LNCaP clone FGC (cell line): ENCODE measurements at regions not wholly inside any gene's neighbourhood (a gene's known extent, or its start where the extent isn't known, plus 50 kb on each side); places are given as distances from the start of the nearest gene placed in this dataset.
A peak's percentile ranks its signal among the peaks of the same experiment; 100 is the strongest.

Experiments used
- DNase-seq: peaks from one replicate; pipeline ENCODE4 v3.0.0-alpha.2; 2011; ENCODE audit warnings: low read depth
- H3K4me3 ChIP-seq: 2 replicates; pipeline ENCODE4 v1.5.1; 2011; ENCODE audit warnings: mild to moderate bottlenecking, low read depth, low read length, control low read depth
- TF ChIP-seq, protein P1 (sequence below): IDR thresholded peaks from 2 replicates; pipeline ENCODE4 v1.5.1; 2012; ENCODE audit warnings: mild to moderate bottlenecking; ENCODE audit not compliant: control insufficient read depth, insufficient read depth; ENCODE audit errors: extremely low read depth

DNA sequence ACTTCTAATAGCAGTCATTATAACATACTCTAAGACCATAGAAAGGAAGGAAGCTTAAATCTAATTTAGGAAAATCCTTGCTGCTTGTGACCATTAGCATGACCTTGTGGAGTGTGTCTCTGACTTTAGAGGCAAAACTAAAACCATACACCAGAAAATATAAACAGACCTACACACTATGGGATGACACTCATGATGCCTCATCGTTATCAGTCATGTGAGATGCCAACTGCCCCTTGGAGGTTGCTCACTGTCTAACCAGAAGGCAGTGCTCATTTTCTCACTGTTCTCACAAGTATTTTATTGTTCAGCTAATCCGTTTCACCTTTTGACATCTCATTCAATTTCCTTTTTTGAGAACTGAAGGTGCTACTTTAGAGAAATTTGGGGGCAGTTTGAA, 376.9 kb downstream of the RND3 start:
- DNase-seq: no peak
- no peak overlapping the region for H3K4me3 ChIP-seq
- TF ChIP-seq, protein P1, sequence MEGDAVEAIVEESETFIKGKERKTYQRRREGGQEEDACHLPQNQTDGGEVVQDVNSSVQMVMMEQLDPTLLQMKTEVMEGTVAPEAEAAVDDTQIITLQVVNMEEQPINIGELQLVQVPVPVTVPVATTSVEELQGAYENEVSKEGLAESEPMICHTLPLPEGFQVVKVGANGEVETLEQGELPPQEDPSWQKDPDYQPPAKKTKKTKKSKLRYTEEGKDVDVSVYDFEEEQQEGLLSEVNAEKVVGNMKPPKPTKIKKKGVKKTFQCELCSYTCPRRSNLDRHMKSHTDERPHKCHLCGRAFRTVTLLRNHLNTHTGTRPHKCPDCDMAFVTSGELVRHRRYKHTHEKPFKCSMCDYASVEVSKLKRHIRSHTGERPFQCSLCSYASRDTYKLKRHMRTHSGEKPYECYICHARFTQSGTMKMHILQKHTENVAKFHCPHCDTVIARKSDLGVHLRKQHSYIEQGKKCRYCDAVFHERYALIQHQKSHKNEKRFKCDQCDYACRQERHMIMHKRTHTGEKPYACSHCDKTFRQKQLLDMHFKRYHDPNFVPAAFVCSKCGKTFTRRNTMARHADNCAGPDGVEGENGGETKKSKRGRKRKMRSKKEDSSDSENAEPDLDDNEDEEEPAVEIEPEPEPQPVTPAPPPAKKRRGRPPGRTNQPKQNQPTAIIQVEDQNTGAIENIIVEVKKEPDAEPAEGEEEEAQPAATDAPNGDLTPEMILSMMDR: no peak

DNA sequence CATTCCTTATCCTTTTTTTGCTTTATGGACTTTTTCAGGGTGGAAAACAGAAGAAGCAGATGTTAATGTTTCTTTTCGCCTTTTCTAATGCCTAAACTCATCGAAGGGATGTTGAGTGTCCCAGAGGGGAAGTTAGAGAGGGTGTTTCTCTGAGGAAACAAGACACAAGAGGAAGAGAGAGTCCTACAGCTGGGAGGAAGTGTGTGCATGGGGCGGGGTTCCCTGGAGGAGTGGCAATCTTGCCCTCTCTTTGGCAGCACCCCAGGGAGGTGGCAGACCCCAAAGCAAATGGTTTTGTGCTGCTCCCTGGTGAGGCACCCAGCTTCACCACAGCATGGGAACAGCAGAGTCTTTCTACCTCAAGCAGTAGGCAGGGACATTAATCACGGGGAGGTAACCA, 377.6 kb downstream of the RND3 start:
- TF ChIP-seq, protein P1: no peak
- DNase-seq: no peak
- no peak overlapping the region for H3K4me3 ChIP-seq

GRCh38 chr2:150109028-150109427, 378.4 kb downstream of the RND3 start:
- no peak overlapping the region for H3K4me3 ChIP-seq
- DNase-seq: no peak
- TF ChIP-seq, protein P1: no peak

DNA sequence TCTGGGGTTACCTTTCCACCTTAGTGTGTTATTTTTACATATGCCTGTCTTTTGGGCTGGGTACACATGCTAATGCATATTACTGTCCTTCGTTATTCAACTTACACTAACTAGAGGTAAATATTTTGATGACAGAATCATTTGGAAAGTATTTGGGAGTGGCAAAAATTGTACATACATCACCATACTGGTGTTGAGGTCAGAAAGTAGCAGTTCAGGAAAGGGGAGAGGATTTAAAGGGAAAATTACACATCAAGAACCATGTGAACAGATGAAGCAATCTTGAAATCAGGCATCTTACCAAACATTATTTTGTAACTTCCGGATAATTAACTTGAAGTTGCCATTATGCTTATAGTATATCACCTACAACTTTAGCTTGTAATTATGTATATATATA, 379.7 kb downstream of the RND3 start:
- no peak overlapping the region for H3K4me3 ChIP-seq
- DNase-seq: no peak
- TF ChIP-seq, protein P1: no peak

- DNase-seq: no peak
- TF ChIP-seq, protein P1: no peak
- no peak overlapping the region for H3K4me3 ChIP-seq
These were observed 380.3 kb downstream of the RND3 start for GRCh38 chr2:150107170-150107569.

DNA sequence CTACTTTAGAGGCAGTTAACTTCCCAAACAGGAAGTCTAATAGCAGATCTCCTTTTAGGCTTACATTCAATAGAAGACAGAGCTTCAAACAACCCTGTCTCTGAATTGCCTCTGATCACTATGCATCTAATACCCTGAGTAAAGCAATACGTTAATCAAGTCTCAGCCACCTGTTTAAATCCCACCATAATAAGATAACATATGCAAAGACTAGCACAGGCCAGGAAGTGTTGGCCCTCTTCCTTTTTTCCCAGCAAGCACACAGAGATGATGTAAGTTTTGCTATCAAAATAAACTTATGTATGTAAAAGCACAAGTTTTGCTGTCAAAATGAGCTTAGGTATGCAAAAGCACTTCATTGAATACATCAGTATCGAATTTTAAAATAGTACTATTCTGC, 385.5 kb downstream of the RND3 start:
- TF ChIP-seq, protein P1: no peak
- DNase-seq: no peak

GRCh38 chr2:150100834-150101233, 386.6 kb downstream of the RND3 start:
- H3K4me3 ChIP-seq: no peak overlapping the region
- peak; percentile 94 for DNase-seq
- TF ChIP-seq, protein P1: no peak

More for the DNA sequence above, 385.5 kb downstream of the RND3 start:
- no peak overlapping the region for H3K4me3 ChIP-seq
